ENCODE measurements at regions not wholly inside any gene's neighbourhood (a gene's known extent, or its start where the extent isn't known, plus 50 kb on each side); places are given as distances from the start of the nearest gene placed in this dataset.

DNA sequence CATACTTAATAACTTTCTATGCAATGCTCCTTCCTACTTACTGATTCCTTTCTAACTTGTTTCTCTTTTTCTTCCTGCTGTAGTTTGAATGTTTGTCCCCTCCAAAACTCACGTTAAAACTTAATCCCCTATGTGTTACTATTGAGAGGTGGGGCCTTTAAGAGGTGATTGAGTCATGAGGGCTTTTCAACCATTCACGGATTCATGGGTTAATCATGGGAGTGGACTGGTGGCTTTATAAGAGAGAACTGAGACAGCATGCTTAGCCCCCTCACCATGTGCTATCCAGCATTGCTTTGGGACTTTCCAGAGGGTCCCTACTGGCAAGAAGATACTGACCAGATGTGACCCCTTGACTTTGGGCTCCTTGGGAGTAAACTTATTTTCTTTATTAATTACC lies 66.0 kb upstream of the TRIM9 start:
- TF ChIP-seq POLR2A (IDR thresholded peaks at IDR 0.05) (no peak), POLR2AphosphoS5 (IDR thresholded peaks at IDR 0.05) (no peak), EP300 (IDR thresholded peaks at IDR 0.05) (no peak)
- TF ChIP-seq, protein P1, sequence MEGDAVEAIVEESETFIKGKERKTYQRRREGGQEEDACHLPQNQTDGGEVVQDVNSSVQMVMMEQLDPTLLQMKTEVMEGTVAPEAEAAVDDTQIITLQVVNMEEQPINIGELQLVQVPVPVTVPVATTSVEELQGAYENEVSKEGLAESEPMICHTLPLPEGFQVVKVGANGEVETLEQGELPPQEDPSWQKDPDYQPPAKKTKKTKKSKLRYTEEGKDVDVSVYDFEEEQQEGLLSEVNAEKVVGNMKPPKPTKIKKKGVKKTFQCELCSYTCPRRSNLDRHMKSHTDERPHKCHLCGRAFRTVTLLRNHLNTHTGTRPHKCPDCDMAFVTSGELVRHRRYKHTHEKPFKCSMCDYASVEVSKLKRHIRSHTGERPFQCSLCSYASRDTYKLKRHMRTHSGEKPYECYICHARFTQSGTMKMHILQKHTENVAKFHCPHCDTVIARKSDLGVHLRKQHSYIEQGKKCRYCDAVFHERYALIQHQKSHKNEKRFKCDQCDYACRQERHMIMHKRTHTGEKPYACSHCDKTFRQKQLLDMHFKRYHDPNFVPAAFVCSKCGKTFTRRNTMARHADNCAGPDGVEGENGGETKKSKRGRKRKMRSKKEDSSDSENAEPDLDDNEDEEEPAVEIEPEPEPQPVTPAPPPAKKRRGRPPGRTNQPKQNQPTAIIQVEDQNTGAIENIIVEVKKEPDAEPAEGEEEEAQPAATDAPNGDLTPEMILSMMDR (IDR thresholded peaks at IDR 0.05), result no peak
